Smooth muscle cell (in vitro differentiated cells): ENCODE measurements at regions not wholly inside any gene's neighbourhood (a gene's known extent, or its start where the extent isn't known, plus 50 kb on each side); places are given as distances from the start of the nearest gene placed in this dataset.

ENCODE experiments used
- DNase-seq: peaks from one replicate; lab custom pipeline; 2025; ENCODE audit not compliant: unreplicated experiment; lab: John Stamatoyannopoulos, UW
- H2AFZ ChIP-seq: fragments of 200-600 bp; sonication (generic); 2 replicates; pipeline ENCODE4 v1.6.0; 2016; ENCODE audit warnings: antibody characterized with exemption, low read depth, mild to moderate bottlenecking
- H3F3A ChIP-seq: fragments of 200-600 bp; sonication (generic); 2 replicates; pipeline ENCODE4 v1.6.0; 2017; ENCODE audit warnings: antibody characterized with exemption, low read depth
- H3K27ac ChIP-seq: fragments of 200-600 bp; sonication (generic); 2 replicates; pipeline ENCODE4 v1.5.1; 2016; ENCODE audit warnings: low read depth, mild to moderate bottlenecking
- H3K27me3 ChIP-seq: fragments of 200-600 bp; sonication (generic); 2 replicates; pipeline ENCODE4 v1.6.1; 2016; ENCODE audit warnings: low read depth, mild to moderate bottlenecking
- H3K36me3 ChIP-seq: fragments of 200-600 bp; sonication (generic); 2 replicates; pipeline ENCODE4 v1.5.1; 2016; ENCODE audit warnings: low read depth
- H3K4me1 ChIP-seq: fragments of 200-600 bp; sonication (generic); 2 replicates; pipeline ENCODE4 v1.5.1; 2016; ENCODE audit warnings: low read depth
- H3K4me2 ChIP-seq: fragments of 200-600 bp; sonication (generic); 2 replicates; pipeline ENCODE4 v1.6.0; 2016; ENCODE audit warnings: mild to moderate bottlenecking
- H3K4me3 ChIP-seq: fragments of 200-600 bp; sonication (generic); 2 replicates; pipeline ENCODE4 v1.5.1; 2016; ENCODE audit warnings: mild to moderate bottlenecking
- H3K79me2 ChIP-seq: fragments of 200-600 bp; sonication (generic); 2 replicates; pipeline ENCODE4 v1.6.0; 2016; ENCODE audit warnings: low read depth, mild to moderate bottlenecking
- H3K9ac ChIP-seq: fragments of 200-600 bp; sonication (generic); 2 replicates; pipeline ENCODE4 v1.6.0; 2016; ENCODE audit warnings: low read depth
- H3K9me3 ChIP-seq: fragments of 200-600 bp; sonication (generic); replicated peaks from 2 replicates; pipeline ENCODE4 v1.5.1; 2016; ENCODE audit warnings: low read depth
- H4K20me1 ChIP-seq: fragments of 200-600 bp; sonication (generic); 2 replicates; pipeline ENCODE4 v1.6.0; 2016; ENCODE audit warnings: low read depth
- WGBS: methylation state at CpG from one replicate; pipeline ENCODE4 v1.1.7; 2016; ENCODE audit warnings: low lambda C conversion rate; 5-methylcytosine and 5-hydroxymethylcytosine counted together
- TF ChIP-seq, protein P1 (sequence below): fragments of 200-600 bp; sonication (generic); IDR thresholded peaks from 2 replicates; pipeline ENCODE4 v1.5.1; 2017; ENCODE audit warnings: borderline replicate concordance, mild to moderate bottlenecking, antibody characterized with exemption; ENCODE audit not compliant: insufficient read depth, poor library complexity, severe bottlenecking

DNA sequence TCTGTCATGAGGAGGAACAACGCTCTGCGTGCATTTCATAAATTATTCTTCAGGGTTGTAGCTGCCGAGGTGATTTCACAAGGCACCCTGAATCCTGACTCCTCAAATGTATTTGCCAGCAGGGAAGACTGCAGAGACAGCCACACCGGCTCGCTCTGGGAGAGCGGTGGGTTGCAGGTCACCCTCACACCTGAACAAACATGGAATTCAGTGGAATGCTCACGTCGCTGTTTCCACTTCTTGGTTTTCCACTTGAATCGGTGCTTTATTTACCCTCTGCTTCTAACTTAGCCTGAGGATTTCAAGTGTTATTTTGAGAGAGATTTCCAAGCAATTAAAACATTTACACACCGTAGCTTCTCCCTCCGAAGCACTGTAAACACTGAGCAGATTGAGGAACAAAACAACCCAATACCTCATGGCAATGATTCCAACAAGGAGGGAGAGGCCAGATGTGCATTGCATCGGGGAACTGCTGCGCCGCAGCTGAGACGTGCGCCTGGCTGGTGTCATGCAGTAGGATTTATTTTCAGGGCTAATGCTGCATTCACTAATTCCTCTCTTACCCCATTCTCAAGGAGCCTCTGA, 59.5 kb upstream of the GGTLC1 start:
- Histone ChIP-seq H3K4me1 (no peaks in the 10 kb centered on the region), H3F3A (no peaks in the 10 kb centered on the region), H3K79me2 (no peaks in the 10 kb centered on the region), H3K9ac (no peak overlapping the region), H3K9me3 (no peaks in the 10 kb centered on the region), H3K27ac (no peak overlapping the region), H3K4me3 (no peak overlapping the region), H3K27me3 (no peaks in the 10 kb centered on the region), H3K4me2 (no peak overlapping the region), H4K20me1 (no peaks in the 10 kb centered on the region), H3K36me3 (no peaks in the 10 kb centered on the region), H2AFZ (no peak overlapping the region)
- WGBS: 93% methylated on average over 16 of the region's 16 CpGs
- TF ChIP-seq, protein P1, sequence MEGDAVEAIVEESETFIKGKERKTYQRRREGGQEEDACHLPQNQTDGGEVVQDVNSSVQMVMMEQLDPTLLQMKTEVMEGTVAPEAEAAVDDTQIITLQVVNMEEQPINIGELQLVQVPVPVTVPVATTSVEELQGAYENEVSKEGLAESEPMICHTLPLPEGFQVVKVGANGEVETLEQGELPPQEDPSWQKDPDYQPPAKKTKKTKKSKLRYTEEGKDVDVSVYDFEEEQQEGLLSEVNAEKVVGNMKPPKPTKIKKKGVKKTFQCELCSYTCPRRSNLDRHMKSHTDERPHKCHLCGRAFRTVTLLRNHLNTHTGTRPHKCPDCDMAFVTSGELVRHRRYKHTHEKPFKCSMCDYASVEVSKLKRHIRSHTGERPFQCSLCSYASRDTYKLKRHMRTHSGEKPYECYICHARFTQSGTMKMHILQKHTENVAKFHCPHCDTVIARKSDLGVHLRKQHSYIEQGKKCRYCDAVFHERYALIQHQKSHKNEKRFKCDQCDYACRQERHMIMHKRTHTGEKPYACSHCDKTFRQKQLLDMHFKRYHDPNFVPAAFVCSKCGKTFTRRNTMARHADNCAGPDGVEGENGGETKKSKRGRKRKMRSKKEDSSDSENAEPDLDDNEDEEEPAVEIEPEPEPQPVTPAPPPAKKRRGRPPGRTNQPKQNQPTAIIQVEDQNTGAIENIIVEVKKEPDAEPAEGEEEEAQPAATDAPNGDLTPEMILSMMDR: no peak
- DNase-seq: no peak

DNA sequence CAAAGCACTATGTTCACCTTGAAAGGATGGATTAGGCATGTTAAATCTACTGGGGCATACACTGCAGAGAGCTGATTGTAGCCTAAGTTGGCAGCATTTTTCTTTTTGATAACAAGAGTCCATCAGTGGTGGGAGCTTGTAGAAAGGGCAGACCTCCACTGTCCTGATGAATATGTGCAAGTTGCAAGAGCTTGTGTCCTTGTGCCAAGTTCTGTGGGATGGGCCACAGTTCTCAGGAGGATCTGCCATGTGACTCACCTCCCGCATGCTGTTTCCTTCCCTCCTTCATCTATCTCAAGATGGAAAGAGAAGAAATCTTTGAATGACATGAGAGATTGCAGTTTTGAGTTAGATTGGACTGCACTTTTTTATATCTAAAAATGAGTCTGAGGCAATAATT, 58.3 kb upstream of the GGTLC1 start:
- Histone ChIP-seq H3K4me2 (no peak overlapping the region), H3K36me3 (no peaks in the 10 kb centered on the region), H3F3A (no peaks in the 10 kb centered on the region), H3K4me3 (no peak overlapping the region), H3K27ac (no peak overlapping the region), H2AFZ (no peak overlapping the region), H3K9ac (no peak overlapping the region), H3K4me1 (no peaks in the 10 kb centered on the region), H3K79me2 (no peaks in the 10 kb centered on the region), H4K20me1 (no peaks in the 10 kb centered on the region), H3K27me3 (no peaks in the 10 kb centered on the region), H3K9me3 (no peaks in the 10 kb centered on the region)
- 75% methylated on average over 1 of the region's 1 CpG for WGBS
- DNase-seq: no peak
- TF ChIP-seq, protein P1: no peak

- Histone ChIP-seq H3K36me3 (no peaks in the 10 kb centered on the region), H3K4me3 (no peak overlapping the region), H3K9ac (no peak overlapping the region), H3K4me1 (no peaks in the 10 kb centered on the region), H2AFZ (peak overlapping the region; percentile 76), H3K27ac (no peak overlapping the region), H3F3A (no peaks in the 10 kb centered on the region), H3K79me2 (no peaks in the 10 kb centered on the region), H3K27me3 (no peaks in the 10 kb centered on the region), H3K9me3 (no peaks in the 10 kb centered on the region), H3K4me2 (no peak overlapping the region), H4K20me1 (no peaks in the 10 kb centered on the region)
- 69% methylated on average over 10 of the region's 10 CpGs for WGBS
- no peak for DNase-seq
- TF ChIP-seq, protein P1: no peak
Measured at GRCh38 chr20:24045621-24046318, 57.2 kb upstream of the GGTLC1 start.

DNA sequence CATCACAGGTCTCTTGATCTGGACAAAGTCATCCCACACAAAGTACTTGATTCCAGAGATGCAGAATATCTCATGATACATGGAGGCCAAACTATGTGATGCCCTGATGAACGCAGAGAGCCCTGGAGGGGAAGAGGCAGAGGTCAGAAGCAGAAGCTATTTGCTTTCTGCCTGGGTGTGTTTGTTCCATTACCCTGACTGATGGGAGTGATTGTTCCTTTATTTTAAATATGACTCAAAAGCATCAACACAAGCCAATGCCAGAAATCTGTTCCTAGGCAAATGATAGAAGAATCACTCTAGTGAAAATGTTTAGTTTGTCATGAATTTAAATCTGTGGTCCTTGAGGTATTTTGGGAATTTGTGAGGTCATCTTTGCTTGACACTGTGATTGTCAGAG, 54.7 kb upstream of the GGTLC1 start:
- 88% methylated on average over 1 of the region's 1 CpG for WGBS
- H4K20me1 ChIP-seq: no peaks in the 10 kb centered on the region

More for the DNA sequence above, 54.7 kb upstream of the GGTLC1 start:
- H2AFZ ChIP-seq: no peak overlapping the region
- no peaks in the 10 kb centered on the region for H3F3A ChIP-seq
- no peak overlapping the region for H3K4me2 ChIP-seq
- TF ChIP-seq, protein P1: no peak
- H3K9me3 ChIP-seq: no peaks in the 10 kb centered on the region
- H3K4me1 ChIP-seq: no peaks in the 10 kb centered on the region
- no peak overlapping the region for H3K27ac ChIP-seq
- H3K9ac ChIP-seq: no peak overlapping the region
- no peak for DNase-seq
- no peaks in the 10 kb centered on the region for H3K79me2 ChIP-seq
- no peak overlapping the region for H3K4me3 ChIP-seq
- no peaks in the 10 kb centered on the region for H3K27me3 ChIP-seq
- H3K36me3 ChIP-seq: no peaks in the 10 kb centered on the region
